ENCODE measurements at regions not wholly inside any gene's neighbourhood (a gene's known extent, or its start where the extent isn't known, plus 50 kb on each side); places are given as distances from the start of the nearest gene placed in this dataset.

DNA sequence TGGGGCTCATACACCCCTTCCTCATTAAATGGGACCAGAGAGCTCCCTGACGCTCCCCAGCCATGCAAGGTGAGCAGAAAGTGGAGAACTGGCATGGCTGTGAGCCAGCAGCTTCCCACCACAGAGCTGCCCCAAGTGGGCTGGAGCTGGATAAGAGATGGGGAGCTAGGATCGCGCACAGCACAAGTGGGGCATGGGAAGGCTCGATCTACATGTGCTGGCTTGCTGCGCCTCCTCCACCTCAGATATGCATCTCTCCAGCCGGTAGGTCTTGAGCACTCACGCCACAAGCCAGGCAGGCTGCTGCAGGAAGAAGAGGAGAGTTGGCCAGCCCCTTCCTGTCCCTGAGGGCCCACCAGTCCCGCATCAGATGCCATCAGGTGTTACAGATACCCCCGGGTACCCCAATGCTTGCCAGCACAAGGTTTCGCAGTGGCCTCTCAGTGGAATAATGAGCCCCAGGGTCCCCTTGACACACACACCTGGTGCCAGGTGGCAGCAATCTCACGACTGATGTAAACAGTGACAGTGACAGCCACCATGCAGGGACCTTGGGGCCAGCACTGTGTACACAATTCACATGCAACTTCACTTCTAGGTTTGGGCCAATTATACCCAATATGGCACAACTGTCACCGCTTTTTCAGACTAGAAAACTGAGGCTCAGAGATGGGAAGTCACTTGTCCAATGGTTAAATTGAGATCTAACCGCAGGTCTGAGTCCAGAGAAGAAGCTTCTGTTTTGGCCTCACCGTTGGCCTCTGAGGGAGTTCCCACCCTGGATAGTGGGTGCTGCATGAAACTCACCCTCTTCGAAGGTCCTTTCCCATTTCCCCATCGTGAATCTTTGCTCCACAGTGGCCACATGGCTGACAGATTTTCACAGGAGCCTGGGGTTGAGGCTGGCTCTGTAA lies 79.3 kb downstream of the OAT start:
- Histone ChIP-seq H4K8ac (replicated peaks; ENCODE audit: insufficient read length, low read depth, low read length) (no peak overlapping the region), H3K79me1 (ENCODE audit: insufficient read depth, low read depth, low read length, poor library complexity, severe bottlenecking) (no peaks in the 10 kb centered on the region), H3K9me3 (ENCODE audit: control insufficient read depth, low read depth, low read length) (no peaks in the 10 kb centered on the region), H3K4me2 (ENCODE audit: insufficient read depth, insufficient read length, low read length) (no peak overlapping the region), H3T11ph (ENCODE audit: low read length) (no peak overlapping the region), H3K18ac (ENCODE audit: insufficient read length, low read depth, low read length) (no peak overlapping the region), H3K23ac (ENCODE audit: insufficient read length, low read depth, low read length) (no peak overlapping the region), H2BK5ac (ENCODE audit: insufficient read length, low read length) (no peak overlapping the region), H3K14ac (ENCODE audit: insufficient read depth, low read length) (no peak overlapping the region; the same call in 1 of the 2 replicates), H2AFZ (ENCODE audit: low read length) (no peak overlapping the region), H4K20me1 (ENCODE audit: control insufficient read depth, insufficient read depth, insufficient read length) (no peaks in the 10 kb centered on the region), H3K27ac (ENCODE audit: insufficient read length, low read depth, low read length) (no peak overlapping the region), H3K56ac (ENCODE audit: insufficient read length, low read depth, low read length) (no peak overlapping the region), H2BK15ac (ENCODE audit: low read depth, low read length) (no peak overlapping the region), H4K91ac (ENCODE audit: insufficient read length, low read depth, low read length) (no peak overlapping the region), H3K4ac (ENCODE audit: low read depth, low read length) (no peak overlapping the region), H3K9ac (ENCODE audit: extremely low read depth, insufficient read length, low read length) (no peak overlapping the region), H3K27me3 (ENCODE audit: insufficient read depth, low read length) (no peaks in the 10 kb centered on the region), H2BK20ac (ENCODE audit: low read depth, low read length, poor library complexity, severe bottlenecking) (no peak overlapping the region), H3K23me2 (ENCODE audit: insufficient read length, low read depth, low read length, poor library complexity, severe bottlenecking) (no peaks in the 10 kb centered on the region), H3K79me2 (ENCODE audit: insufficient read depth, low read length) (no peaks in the 10 kb centered on the region), H2BK12ac (ENCODE audit: insufficient read length, low read depth, low read length) (no peak overlapping the region), H2BK120ac (ENCODE audit: low read depth, low read length, poor library complexity, severe bottlenecking) (no peak overlapping the region), H2AK5ac (ENCODE audit: insufficient read length, low read length) (no peak overlapping the region), H3K4me1 (ENCODE audit: insufficient read depth, low read length) (no peaks in the 10 kb centered on the region), H4K5ac (ENCODE audit: insufficient read length, low read depth, low read length) (no peak overlapping the region)
- H3K4me1 Mint-ChIP-seq = no peaks in the 10 kb centered on the region
- no peaks in the 10 kb centered on the region; a peak in 1 of 7 replicates for H3K36me3 Mint-ChIP-seq (ENCODE audit: insufficient read depth in 1 of 3, low read depth in 3 of 3)
- no CpG with 5 or more reads among the region's 16 CpGs for WGBS (ENCODE audit: extremely low coverage, insufficient read length, low lambda C conversion rate)
- H3K27ac Mint-ChIP-seq = no peak overlapping the region
- no peak overlapping the region for H3K4me3 Mint-ChIP-seq
- peaks cover 2% of the 10 kb centered on the region; the same call in 1 of the 2 replicates for H3K27me3 Mint-ChIP-seq (ENCODE audit: low read depth)
- TF ChIP-seq, protein P1, sequence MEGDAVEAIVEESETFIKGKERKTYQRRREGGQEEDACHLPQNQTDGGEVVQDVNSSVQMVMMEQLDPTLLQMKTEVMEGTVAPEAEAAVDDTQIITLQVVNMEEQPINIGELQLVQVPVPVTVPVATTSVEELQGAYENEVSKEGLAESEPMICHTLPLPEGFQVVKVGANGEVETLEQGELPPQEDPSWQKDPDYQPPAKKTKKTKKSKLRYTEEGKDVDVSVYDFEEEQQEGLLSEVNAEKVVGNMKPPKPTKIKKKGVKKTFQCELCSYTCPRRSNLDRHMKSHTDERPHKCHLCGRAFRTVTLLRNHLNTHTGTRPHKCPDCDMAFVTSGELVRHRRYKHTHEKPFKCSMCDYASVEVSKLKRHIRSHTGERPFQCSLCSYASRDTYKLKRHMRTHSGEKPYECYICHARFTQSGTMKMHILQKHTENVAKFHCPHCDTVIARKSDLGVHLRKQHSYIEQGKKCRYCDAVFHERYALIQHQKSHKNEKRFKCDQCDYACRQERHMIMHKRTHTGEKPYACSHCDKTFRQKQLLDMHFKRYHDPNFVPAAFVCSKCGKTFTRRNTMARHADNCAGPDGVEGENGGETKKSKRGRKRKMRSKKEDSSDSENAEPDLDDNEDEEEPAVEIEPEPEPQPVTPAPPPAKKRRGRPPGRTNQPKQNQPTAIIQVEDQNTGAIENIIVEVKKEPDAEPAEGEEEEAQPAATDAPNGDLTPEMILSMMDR (conservative IDR thresholded peaks at IDR 0.05) = no peak
- peaks cover 0 to 2% of the 10 kb centered on the region in 2 experiments; a peak in 2 of 5 replicates for H3K9me3 Mint-ChIP-seq
- DNase-seq = peak; percentile 22
